GM12878 (cell line): ENCODE measurements at regions not wholly inside any gene's neighbourhood (a gene's known extent, or its start where the extent isn't known, plus 50 kb on each side); places are given as distances from the start of the nearest gene placed in this dataset.

Source experiments
- ATAC-seq: fragments of 200-7000 bp; cut with Tn5 transposase; 3 replicates; pipeline ENCODE4 v1.9.1; 2020; ENCODE audit warnings: mild to moderate bottlenecking, moderate library complexity
- BruUV-seq: library from RNA; stranded (reverse); fragments of 400-500 nt; replicated peaks from 2 replicates; lab custom pipeline; 2021; lab: Mats Ljungman, UMichigan
- CTCF ChIA-PET: fragments of 300-600 bp; sonication (Branson Sonifier 250); formaldehyde crosslinking; extraction: SDS; loops from one replicate; lab custom pipeline; 2021; ENCODE audit warnings: inconsistent platforms; lab: Yijun Ruan, JAX
- POLR2A ChIA-PET: fragments of 350-600 bp; formaldehyde crosslinking; extraction: SDS; loops from one replicate; lab custom pipeline; 2021; ENCODE audit warnings: inconsistent platforms; lab: Charles Lee
- RAD21 ChIA-PET: fragments of 300-600 bp; sonication (Branson Sonifier 250); formaldehyde crosslinking; loops from one replicate; lab custom pipeline; 2023; ENCODE audit warnings: antibody characterized with exemption; ENCODE audit not compliant: unreplicated experiment; lab: Charles Lee
- SMC1A ChIA-PET: fragments of 300-600 bp; sonication (Branson Sonifier 250); formaldehyde crosslinking; loops from one replicate; lab custom pipeline; 2023; ENCODE audit not compliant: unreplicated experiment, uncharacterized antibody; lab: Charles Lee
- DNase-seq: peaks from one replicate; pipeline ENCODE4 v3.0.0-alpha.2; 2011; ENCODE audit warnings: low read depth, low spot score
- FAIRE-seq: peaks from 3 replicates; lab custom pipeline; 2011; peaks lifted over from hg19 to GRCh38; lab: Jason Lieb, UNC
- H2AFZ ChIP-seq: 2 replicates; pipeline ENCODE4 v1.6.0; 2011; ENCODE audit warnings: low read depth, low read length, control low read depth; ENCODE audit not compliant: control insufficient read depth
- H3K27ac ChIP-seq: 2 replicates; pipeline ENCODE4 v1.5.1; 2011; ENCODE audit warnings: control low read depth; ENCODE audit not compliant: control insufficient read depth, insufficient read depth
- H3K27me3 ChIP-seq, 2 experiments: replicated peaks in 1 of 2; 2 replicates each; pipeline versions ENCODE4 v1.6.0 to v1.6.1; 2011; ENCODE audit warnings: low read length in 1 of 2; ENCODE audit not compliant: control insufficient read depth in 2 of 2, insufficient read depth in 2 of 2
- H3K36me3 ChIP-seq, 2 experiments: 2 replicates each; pipeline ENCODE4 v1.5.1; 2011; ENCODE audit warnings: low read length in 1 of 2; ENCODE audit not compliant: control insufficient read depth in 2 of 2, insufficient read depth in 2 of 2
- H3K4me1 ChIP-seq: 2 replicates; pipeline ENCODE4 v1.6.1; 2011; ENCODE audit warnings: mild to moderate bottlenecking, low read length, moderate library complexity, mixed read lengths; ENCODE audit not compliant: control insufficient read depth, insufficient read depth
- H3K4me2 ChIP-seq: 2 replicates; pipeline ENCODE4 v1.6.0; 2011; ENCODE audit warnings: control low read depth; ENCODE audit not compliant: control insufficient read depth, insufficient read depth
- H3K4me3 ChIP-seq: fragments of 200-600 bp; sonication (generic); 2 replicates; pipeline ENCODE4 v1.5.1; 2016
- H3K79me2 ChIP-seq: 2 replicates; pipeline ENCODE4 v1.6.0; 2011; ENCODE audit warnings: low read length; ENCODE audit not compliant: control insufficient read depth, insufficient read depth
- H3K9ac ChIP-seq: 2 replicates; pipeline ENCODE4 v1.8.0; 2011; ENCODE audit warnings: low read length, control low read depth, mixed read lengths; ENCODE audit not compliant: control insufficient read depth, insufficient read depth
- H3K9me3 ChIP-seq: replicated peaks from 3 replicates; pipeline ENCODE4 v1.5.1; 2011; ENCODE audit warnings: mild to moderate bottlenecking, low read length; ENCODE audit not compliant: control insufficient read depth, insufficient read depth
- H4K20me1 ChIP-seq: 2 replicates; pipeline ENCODE4 v1.6.0; 2011; ENCODE audit not compliant: control insufficient read depth, insufficient read depth
- ATF7 ChIP-seq: fragments of 450-650 bp; IDR thresholded peaks from 2 replicates; pipeline ENCODE4 v1.6.1; 2016; ENCODE audit warnings: low read depth, mild to moderate bottlenecking
- CEBPZ ChIP-seq: fragments of 150-350 bp; IDR thresholded peaks from 2 replicates; pipeline ENCODE4 v1.6.1; 2016; ENCODE audit warnings: low read depth, low read length
- E4F1 ChIP-seq: fragments of 450-650 bp; IDR thresholded peaks from 2 replicates; pipeline ENCODE4 v1.6.1; 2018; ENCODE audit warnings: borderline replicate concordance, mild to moderate bottlenecking; ENCODE audit not compliant: partially characterized antibody
- EGR1 ChIP-seq, 2 experiments: IDR thresholded peaks; 1 replicate in 1 of 2; 2 replicates in 1 of 2; pipeline ENCODE4 v1.6.1; 2011 to 2012; ENCODE audit warnings: low read depth in 2 of 2, low read length in 2 of 2, borderline replicate concordance in 1 of 2, mild to moderate bottlenecking in 1 of 2, moderate library complexity in 1 of 2
- IRF4 ChIP-seq: IDR thresholded peaks from 2 replicates; pipeline ENCODE4 v1.6.1; 2011; ENCODE audit warnings: low read depth, low read length
- KLF5 ChIP-seq: fragments of 450-650 bp; IDR thresholded peaks from 2 replicates; pipeline ENCODE4 v1.6.1; 2014; ENCODE audit warnings: mild to moderate bottlenecking; ENCODE audit not compliant: partially characterized antibody
- PAX8 ChIP-seq: fragments of 450-650 bp; IDR thresholded peaks from 2 replicates; pipeline ENCODE4 v1.6.1; 2017; ENCODE audit warnings: mild to moderate bottlenecking, moderate library complexity
- POLR2AphosphoS2 ChIP-seq: IDR thresholded peaks from 2 replicates; pipeline ENCODE4 v1.6.1; 2011; ENCODE audit warnings: low read depth, mild to moderate bottlenecking, low read length, improper control_type of control experiment, moderate library complexity
- POLR2AphosphoS5 ChIP-seq: IDR thresholded peaks from 2 replicates; pipeline ENCODE4 v1.6.1; 2011; ENCODE audit warnings: mild to moderate bottlenecking, low read length, inconsistent platforms
- RAD51 ChIP-seq: fragments of 450-650 bp; IDR thresholded peaks from 2 replicates; pipeline ENCODE4 v1.6.1; 2016; ENCODE audit warnings: moderate library complexity, mild to moderate bottlenecking, inconsistent platforms
- RB1 ChIP-seq: fragments of 450-650 bp; formaldehyde crosslinking; IDR thresholded peaks from 2 replicates; pipeline ENCODE4 v1.6.1; 2017; ENCODE audit warnings: mild to moderate bottlenecking, borderline replicate concordance
- SMC3 ChIP-seq: IDR thresholded peaks from 2 replicates; pipeline ENCODE4 v1.6.1; 2011; ENCODE audit warnings: low read length, improper control_type of control experiment, borderline replicate concordance
- SPI1 ChIP-seq: IDR thresholded peaks from 2 replicates; pipeline ENCODE4 v1.6.1; 2011; ENCODE audit warnings: low read depth, mild to moderate bottlenecking, low read length, moderate library complexity, borderline replicate concordance; ENCODE audit not compliant: insufficient read depth
- SREBF2 ChIP-seq: IDR thresholded peaks from 2 replicates; pipeline ENCODE4 v1.6.1; 2012; ENCODE audit warnings: mild to moderate bottlenecking, low read length
- STAT1 ChIP-seq: fragments of 450-650 bp; conservative IDR thresholded peaks from 2 replicates; pipeline ENCODE4 v1.6.1; 2014; ENCODE audit warnings: antibody characterized with exemption, mild to moderate bottlenecking
- USF2 ChIP-seq: IDR thresholded peaks from 2 replicates; pipeline ENCODE4 v1.6.1; 2011; ENCODE audit warnings: low read depth, low read length, improper control_type of control experiment, borderline replicate concordance
- ZBED1 ChIP-seq: IDR thresholded peaks from 2 replicates; pipeline ENCODE4 v1.6.1; 2016; ENCODE audit warnings: borderline replicate concordance
- ZNF207 ChIP-seq: fragments of 450-650 bp; IDR thresholded peaks from 2 replicates; pipeline ENCODE4 v1.6.1; 2014; ENCODE audit warnings: antibody characterized with exemption, mild to moderate bottlenecking, borderline replicate concordance
- WGBS: methylation state at CpG from one replicate; pipeline ENCODE4 v1.1.6; 2016; ENCODE audit warnings: low lambda C conversion rate; ENCODE audit not compliant: insufficient replicate concordance, insufficient coverage; ENCODE audit errors: missing lambda C conversion rate; 5-methylcytosine and 5-hydroxymethylcytosine counted together
- in situ Hi-C: fragments of 300-500 bp; cut with MboI; formaldehyde crosslinking; loops from 9 replicates; pipeline ENCODE4 v1.14.3; 2018; ENCODE audit warnings: mixed read lengths
- intact Hi-C: fragments of 100-400 bp; cut with micrococcal nuclease; formaldehyde crosslinking; loops from one replicate; pipeline ENCODE4 v1.14.2; 2022; ENCODE audit not compliant: unreplicated experiment

- no TSS peak for BruUV-seq
- no peak overlapping the region for H3K4me2 ChIP-seq
- intact Hi-C loops, result no loop called here
- H3K79me2 ChIP-seq, result no peaks in the 10 kb centered on the region
- H3K4me1 ChIP-seq, result no peaks in the 10 kb centered on the region
- ChIA-PET SMC1A (no interaction called here), RAD21 (no interaction called here), CTCF (no interaction called here), POLR2A (no interaction called here)
- no peak overlapping the region for H3K4me3 ChIP-seq
- no peak overlapping the region for H2AFZ ChIP-seq
- in situ Hi-C loops, result no loop called here
- 0% methylated on average over 5 of the region's 5 CpGs for WGBS
- no peaks in the 10 kb centered on the region for H3K36me3 ChIP-seq
- ATAC-seq (no peak), DNase-seq (no peak), FAIRE-seq (no peak)
- no peak for TF ChIP-seq IRF4
- TF ChIP-seq ZNF207, result no peak
- TF ChIP-seq ATF7, result no peak
- TF ChIP-seq KLF5, result no peak
- TF ChIP-seq STAT1, result no peak
- TF ChIP-seq CEBPZ, result no peak
- TF ChIP-seq USF2, result no peak
- no peak for TF ChIP-seq RAD51
- TF ChIP-seq PAX8, result no peak
- TF ChIP-seq POLR2AphosphoS5, result no peak
- TF ChIP-seq SPI1, result no peak
- TF ChIP-seq POLR2AphosphoS2, result no peak
- TF ChIP-seq E4F1, result no peak
- TF ChIP-seq EGR1 (IDR thresholded peaks at IDR 0.05; ENCODE audit: borderline replicate concordance in 1 of 2, low read depth in 2 of 2, low read length in 2 of 2), result no peak
- no peak for TF ChIP-seq SMC3
- no peak for TF ChIP-seq SREBF2
- no peak for TF ChIP-seq RB1
- no peak for TF ChIP-seq ZBED1
- H3K9me3 ChIP-seq, result no peaks in the 10 kb centered on the region
- H3K9ac ChIP-seq, result no peak overlapping the region
- H4K20me1 ChIP-seq, result no peaks in the 10 kb centered on the region
- peaks cover 0 to 4% of the 10 kb centered on the region in 2 experiments; a peak in 1 of 4 replicates for H3K27me3 ChIP-seq
- H3K27ac ChIP-seq, result no peak overlapping the region
Observed at GRCh38 chr2:236964291-236964690, 121.4 kb upstream of the COPS8 start.
